ENCODE measurements at regions not wholly inside any gene's neighbourhood (a gene's known extent, or its start where the extent isn't known, plus 50 kb on each side); places are given as distances from the start of the nearest gene placed in this dataset.

- intact Hi-C loops (cut with DNase I), result loop anchor here in 1 of 2 donors (10.0 kb wide), 1 partner anchor 699 kb away; no protein-coding TSS in a partner anchor
- no peak for DNase-seq (ENCODE audit: low spot score)
These were observed 56.1 kb upstream of the SLC35G4 start for GRCh38 chr18:11553098-11553940.

DNA sequence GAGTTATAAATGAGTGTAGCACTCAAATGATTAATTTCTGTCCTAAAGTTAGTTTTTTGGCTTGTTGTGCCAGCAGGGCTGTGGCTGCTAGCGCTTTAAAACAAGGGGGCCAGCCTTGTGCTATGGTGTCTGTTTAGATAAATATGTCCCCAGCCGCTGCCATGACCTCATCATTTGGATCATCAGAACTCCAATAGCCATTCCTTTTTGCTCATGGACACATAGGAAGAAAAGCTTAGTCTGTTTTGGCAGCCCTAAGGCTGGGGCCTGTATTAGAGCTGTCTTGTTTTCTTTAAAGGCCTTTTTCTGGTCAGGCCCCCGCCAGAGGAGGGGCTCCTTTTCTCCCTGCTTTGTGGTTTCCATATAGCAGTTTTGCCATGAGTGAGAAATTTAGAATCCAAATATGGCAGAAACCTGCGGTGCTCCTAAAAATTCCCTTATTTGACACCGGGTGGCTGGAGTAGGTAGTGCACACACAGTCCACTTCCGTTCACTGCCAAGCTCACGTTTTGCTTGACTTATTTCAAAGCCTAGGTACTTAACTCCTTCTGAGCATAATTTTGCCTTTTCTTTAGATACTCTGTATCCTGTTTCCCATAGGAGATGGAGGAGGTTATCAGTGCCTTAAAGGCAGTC is 60.4 kb upstream of the SLC35G4 start:
- no peak for DNase-seq (ENCODE audit: low spot score)
- intact Hi-C loops (cut with DNase I), result no loop called here

DNA sequence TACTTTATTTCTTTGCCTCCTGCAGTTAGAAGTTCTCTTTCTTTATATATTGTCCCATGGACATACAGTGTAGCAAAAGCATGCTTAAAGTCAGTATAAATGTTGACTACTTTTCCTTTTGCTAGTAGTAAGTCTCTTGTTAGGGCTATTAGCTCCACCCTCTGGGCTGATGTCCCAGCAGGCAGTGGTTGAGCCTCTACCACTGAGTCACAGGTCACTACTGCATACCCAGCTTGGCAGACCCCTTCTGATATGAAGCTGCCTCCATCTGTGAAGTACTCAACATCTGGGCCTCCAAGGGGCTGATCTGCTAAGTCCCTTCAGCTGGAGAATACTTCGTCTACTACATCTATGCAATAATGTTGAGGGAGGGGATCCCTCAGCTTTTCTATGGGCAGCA is 61.0 kb upstream of the SLC35G4 start:
- no peak for DNase-seq (ENCODE audit: low spot score)
- intact Hi-C loops (cut with DNase I), result no loop called here

DNA sequence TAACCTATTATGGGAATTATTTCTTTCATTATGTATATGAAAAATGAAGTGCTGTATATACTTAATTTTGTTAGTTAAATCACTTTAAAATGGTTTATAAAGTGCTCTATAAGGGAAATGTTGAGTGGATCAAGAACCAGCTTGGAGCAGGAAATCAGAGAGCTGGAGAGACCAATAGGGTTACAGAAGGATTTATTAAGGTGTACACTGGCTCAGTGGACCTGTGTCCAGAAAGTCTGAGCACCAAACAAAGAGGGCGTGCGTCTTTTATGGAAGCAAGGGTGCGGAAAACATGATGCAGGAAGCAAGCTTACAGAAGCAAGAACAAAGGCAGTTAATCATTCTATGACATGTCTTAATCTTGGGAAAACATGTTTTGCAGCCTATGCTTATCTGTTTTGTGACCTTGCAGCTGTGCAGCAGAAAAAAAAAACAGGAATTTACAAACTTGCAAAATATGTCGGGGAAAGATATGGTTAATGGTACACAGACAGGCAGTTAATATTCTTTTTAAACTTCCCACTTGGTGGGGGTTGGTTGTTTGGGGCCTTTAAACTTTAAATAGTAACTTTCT is 65.2 kb upstream of the SLC35G4 start:
- no peak for DNase-seq (ENCODE audit: low spot score)

GRCh38 chr18:11541179-11541578 is 68.2 kb upstream of the SLC35G4 start:
- DNase-seq (ENCODE audit: low spot score), result no peak
- intact Hi-C loops (cut with DNase I), result no loop called here

More for the DNA sequence above, 65.2 kb upstream of the SLC35G4 start:
- intact Hi-C loops (cut with DNase I), result no loop called here

- intact Hi-C loops (cut with DNase I), result loop anchor here in 1 of 2 donors (10.0 kb wide), 1 partner anchor 349 kb away; no protein-coding TSS in a partner anchor
- no peak for DNase-seq (ENCODE audit: low spot score)
These were observed 75.4 kb upstream of the SLC35G4 start for GRCh38 chr18:11533942-11534496.

DNA sequence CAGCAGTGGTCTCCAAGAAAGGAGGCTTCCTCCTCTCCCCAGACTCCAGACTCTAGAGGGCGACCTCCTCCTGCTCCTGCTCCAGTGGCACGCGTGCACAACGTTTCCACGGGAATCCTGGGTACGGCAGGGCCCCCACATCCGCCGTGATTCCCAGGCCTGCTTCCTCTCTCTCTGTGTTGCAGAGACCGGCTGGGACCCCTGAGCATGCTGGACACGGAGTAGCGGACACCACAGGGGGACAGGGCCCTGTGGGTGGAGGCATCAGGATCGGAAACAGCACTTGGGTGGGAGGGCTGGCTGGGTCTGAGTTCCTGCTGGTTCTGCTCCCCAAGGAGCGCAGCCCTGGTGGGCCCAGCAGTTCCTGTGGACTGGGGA is 75.9 kb upstream of the SLC35G4 start:
- DNase-seq (ENCODE audit: low spot score), result no peak
- intact Hi-C loops (cut with DNase I), result loop anchor here in 1 of 2 donors (10.0 kb wide), 1 partner anchor 349 kb away; no protein-coding TSS in a partner anchor

DNA sequence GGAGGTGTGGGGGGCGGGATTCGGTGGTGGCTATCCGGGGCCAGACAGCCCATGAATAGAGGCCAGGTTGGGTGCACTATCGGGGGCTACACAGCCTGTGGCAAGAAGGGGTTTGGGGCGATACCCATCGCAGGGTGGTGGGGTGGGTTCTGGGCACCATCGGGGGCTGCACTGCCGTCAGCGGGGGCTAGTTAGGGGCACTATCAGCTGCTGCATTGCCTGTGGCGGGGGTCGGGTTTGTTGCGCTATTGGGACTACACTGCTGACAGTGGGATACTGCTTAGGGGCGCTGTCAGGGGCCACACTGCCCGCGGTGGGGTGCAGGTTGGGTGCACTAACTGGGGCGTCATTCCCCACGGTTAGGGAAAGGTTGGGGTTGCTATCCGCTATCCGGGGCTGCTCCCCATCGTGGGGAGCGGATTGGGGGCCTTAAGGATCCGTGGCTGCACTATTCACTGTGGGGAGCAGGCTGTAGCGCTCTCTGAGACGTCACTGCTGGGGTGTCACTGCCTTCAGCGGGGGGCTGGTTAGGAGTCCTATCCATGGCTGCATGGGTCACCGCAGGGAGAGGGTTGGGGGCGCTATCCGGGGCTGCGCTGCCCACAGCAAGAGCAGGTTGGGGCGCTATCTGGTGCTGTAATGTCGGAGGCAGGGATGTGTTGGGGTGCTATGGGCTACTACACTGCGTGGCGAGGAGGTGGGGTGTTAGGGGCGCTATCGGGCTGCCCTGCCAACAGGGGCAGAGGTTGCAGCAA is 76.5 kb upstream of the SLC35G4 start:
- no peak for DNase-seq (ENCODE audit: low spot score)

DNA sequence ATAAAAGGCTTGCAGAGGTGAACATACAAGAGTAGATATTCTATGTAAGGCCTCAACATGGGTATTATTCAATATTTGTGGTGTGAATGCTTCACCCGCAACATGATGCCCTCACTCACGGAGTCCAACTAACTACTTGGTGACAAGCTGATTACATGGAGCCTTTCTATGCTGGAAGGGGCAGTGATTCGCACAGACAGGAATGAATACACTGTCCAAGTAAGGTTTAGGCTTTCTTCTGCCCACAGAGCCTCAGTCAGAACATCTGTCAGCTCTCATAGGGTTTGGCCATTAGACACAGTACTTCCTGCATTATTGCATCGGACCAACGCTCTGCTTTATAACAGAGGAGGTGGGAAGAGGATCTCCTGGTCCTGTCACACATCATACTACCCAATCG is 80.3 kb upstream of the SLC35G4 start:
- intact Hi-C loops (cut with DNase I), result loop anchor here in 1 of 2 donors (10.0 kb wide), 1 partner anchor 56 kb away; no protein-coding TSS in a partner anchor
- no peak for DNase-seq (ENCODE audit: low spot score)

More for the DNA sequence above, 76.5 kb upstream of the SLC35G4 start:
- intact Hi-C loops (cut with DNase I), result loop anchor here in 1 of 2 donors (10.0 kb wide), 1 partner anchor 348 kb away; no protein-coding TSS in a partner anchor

DNA sequence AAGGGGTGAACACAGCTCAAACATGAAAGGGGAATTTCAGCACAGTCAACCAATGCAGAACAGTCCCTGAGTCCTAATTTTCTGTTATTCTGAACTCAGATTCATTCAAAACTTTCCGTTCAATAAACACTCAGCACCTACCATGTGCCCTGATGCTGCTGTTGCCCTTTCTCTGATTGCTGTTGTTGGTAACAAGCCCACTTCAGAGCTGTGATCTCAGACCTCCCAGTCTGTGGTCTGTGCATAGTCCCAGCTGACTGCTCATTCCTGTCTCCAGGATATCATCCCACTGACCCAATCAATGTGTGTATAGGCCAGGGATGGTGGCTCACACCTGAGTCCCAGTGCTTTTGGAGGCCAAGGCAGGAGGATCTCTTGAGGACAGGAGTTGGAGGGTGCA is 82.7 kb upstream of the SLC35G4 start:
- DNase-seq (ENCODE audit: low spot score), result no peak
- intact Hi-C loops (cut with DNase I), result loop anchor here in 1 of 2 donors (10.0 kb wide), 1 partner anchor 58 kb away; no protein-coding TSS in a partner anchor

DNA sequence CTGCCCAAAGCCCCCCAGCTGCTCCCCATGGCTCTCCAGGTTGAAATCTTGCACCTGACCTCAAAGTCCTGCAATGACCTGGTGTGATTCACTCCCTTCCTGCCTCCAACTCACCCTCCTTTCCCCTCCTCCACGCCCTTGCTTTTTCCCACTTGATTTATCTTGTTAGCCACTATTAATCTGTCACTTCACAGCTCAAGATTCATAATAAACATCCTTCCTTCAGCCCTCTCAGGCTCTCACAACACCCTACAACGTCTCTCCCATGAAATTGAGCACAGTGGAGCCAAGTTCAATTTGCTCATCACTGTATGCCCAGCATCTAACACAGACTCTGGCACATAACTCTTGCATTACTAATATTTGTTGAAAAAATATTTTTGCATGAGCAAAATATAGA is 85.6 kb upstream of the SLC35G4 start:
- intact Hi-C loops (cut with DNase I), result loop anchor here in 1 of 2 donors (10.0 kb wide), 1 partner anchor 61 kb away; no protein-coding TSS in a partner anchor
- DNase-seq (ENCODE audit: low spot score), result no peak

DNA sequence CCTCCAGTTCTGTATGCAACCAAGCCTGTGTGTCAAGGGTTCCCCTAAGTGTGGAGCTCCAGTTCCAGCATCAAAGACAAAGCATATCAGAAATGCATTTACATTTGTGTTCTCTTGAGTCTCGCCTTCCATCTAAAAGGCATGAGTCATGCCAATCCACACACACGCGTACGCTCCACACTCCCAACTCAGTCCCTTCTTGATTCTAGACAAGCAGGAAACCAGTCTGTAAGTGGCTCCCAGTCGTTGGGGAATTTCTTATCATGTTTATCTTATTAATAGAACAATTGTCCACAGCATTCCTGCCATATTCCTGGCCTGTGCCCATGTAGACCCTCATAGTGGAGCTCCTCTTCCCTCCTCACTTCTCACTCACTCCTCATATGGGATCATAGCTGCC is 86.4 kb upstream of the SLC35G4 start:
- intact Hi-C loops (cut with DNase I), result loop anchor here in 1 of 2 donors (10.0 kb wide), 1 partner anchor 62 kb away; no protein-coding TSS in a partner anchor

GRCh38 chr18:11521853-11522252 is 87.5 kb upstream of the SLC35G4 start:
- intact Hi-C loops (cut with DNase I), result loop anchor here in 1 of 2 donors (10.0 kb wide), 1 partner anchor 63 kb away; no protein-coding TSS in a partner anchor
- DNase-seq (ENCODE audit: low spot score), result no peak

More for the DNA sequence above, 86.4 kb upstream of the SLC35G4 start:
- DNase-seq (ENCODE audit: low spot score), result no peak

DNA sequence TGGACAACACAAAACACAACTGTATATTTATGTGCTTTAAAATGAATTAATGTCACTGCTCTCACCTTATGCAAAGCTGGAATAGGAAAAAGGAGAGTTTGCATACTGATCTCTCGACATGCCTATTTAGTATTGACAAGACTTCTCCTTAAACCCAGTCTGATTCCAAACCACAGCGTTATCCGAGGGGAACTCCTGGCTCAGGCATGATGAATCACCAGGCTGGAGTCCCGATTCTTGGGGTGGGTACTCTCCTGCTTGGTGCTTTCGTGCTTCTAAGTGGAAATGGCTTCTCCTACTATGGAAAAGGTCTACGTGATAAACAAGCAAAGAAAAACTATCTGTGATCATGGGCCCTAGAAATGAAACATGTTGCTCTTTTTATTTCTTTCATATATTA is 88.9 kb upstream of the SLC35G4 start:
- intact Hi-C loops (cut with DNase I), result loop anchor here in 1 of 2 donors (10.0 kb wide), 1 partner anchor 64 kb away; no protein-coding TSS in a partner anchor

DNA sequence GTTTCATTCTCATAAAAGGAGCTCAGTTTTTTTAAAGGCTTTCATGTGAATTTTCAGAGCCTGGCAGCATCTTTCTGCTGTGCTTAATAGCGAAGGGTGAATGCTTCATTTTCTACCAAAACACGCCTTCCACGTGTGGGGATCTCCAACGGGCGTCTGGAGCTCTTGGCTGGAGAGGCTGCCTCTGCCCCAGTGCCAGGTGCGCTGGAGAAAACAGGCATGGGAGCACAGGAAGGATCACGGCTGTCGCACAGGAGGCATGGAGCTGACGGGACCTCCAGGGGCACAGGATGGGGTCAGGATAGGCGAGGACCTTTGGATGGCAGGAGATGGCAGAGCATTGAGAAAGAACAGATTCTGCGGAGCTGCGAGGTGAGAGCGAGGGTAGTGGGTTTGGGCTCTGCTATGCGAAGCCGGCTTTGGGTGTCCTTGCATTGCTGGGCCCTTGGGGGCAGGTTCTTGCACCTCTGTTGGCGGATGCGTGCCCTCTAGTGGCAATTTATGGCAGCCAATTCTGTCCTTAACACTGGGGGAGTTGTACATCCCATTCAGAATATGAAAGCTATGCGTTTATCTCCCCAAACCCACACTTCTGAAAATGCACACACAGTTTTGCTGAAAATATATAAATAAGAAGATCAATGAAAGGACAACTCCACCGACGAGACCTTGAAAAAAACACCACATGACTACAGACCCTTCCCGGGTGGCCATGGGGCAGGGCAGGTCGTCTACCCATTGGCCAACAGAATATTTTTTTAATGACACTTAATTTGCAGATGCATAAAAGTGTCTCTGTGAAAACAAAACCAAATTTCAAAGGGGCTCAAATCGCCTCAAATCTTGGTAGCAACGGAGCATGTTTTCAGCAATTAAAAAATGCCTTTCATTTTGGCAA is 90.4 kb upstream of the SLC35G4 start:
- intact Hi-C loops (cut with DNase I), result no loop called here
- no peak for DNase-seq (ENCODE audit: low spot score)

More for the DNA sequence above, 88.9 kb upstream of the SLC35G4 start:
- no peak for DNase-seq (ENCODE audit: low spot score)

DNA sequence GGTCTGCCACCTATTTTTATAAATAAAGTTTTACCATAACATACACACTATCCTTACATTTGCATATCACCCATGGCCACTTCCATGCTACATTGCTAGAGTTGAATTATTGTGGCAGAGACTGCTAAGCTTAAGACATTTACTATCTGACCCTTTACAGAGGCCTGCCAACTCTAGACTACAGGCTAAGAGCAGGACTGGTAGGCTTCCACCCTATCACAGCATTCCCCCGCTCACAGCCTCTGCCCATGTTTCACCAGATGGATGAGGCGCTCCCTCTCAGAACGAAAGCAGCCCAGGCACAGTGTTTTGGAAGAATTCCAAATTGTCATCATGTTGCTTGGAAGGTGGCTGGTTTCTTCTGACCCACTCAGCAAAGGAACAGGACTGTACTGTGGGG is 91.7 kb upstream of the SLC35G4 start:
- intact Hi-C loops (cut with DNase I), result no loop called here

DNA sequence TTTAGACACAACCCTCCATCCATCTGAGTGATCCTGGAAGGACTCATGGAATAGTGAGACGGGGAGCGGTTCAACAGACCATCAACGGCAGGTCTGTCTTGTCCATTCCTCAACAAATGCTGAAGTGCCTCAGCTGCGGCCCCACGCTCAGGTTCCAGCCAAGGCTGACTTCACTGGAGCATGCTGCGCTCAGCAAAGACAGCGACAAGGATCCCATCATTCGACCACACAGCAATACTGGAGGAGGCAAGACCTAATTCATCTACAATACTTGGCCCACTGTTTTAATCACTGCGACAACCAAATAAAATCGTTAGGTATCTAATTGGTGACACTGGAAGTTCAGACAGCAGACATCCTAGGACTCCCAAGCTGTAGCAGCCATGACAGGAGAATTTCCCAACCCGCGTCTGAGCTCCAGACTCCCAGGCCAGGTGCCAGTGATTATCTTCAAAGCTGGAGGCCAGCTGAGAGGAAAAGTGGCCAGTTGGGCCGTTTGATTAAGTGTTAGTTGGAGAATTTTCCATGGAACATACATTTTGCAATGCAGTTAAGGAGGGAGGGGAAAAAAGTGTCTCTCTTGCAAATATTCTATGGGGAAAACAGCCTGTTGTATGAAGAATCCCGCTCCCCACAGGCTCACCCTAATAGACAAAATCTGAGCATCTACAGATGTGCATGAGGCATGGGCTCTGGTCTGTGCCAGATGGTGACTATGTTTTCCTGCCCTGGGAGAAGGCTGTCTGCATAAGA is 92.5 kb upstream of the SLC35G4 start:
- DNase-seq (ENCODE audit: low spot score), result no peak
- intact Hi-C loops (cut with DNase I), result no loop called here

More for the DNA sequence above, 91.7 kb upstream of the SLC35G4 start:
- no peak for DNase-seq (ENCODE audit: low spot score)
